Fibroblast of lung (primary cell): ENCODE measurements at regions not wholly inside any gene's neighbourhood (a gene's known extent, or its start where the extent isn't known, plus 50 kb on each side); places are given as distances from the start of the nearest gene placed in this dataset.

Experiments
- DNase-seq, 2 donors: peaks; one replicate each; pipeline versions ENCODE4 v3.0.0 to v3.0.0-alpha.2; 2010; ENCODE audit warnings: low read depth in 2 of 2
- H2AFZ ChIP-seq: 2 replicates; pipeline ENCODE4 v1.5.1; 2012; ENCODE audit warnings: low read length, control low read depth, inconsistent platforms
- H3K27ac ChIP-seq: 2 replicates; pipeline ENCODE4 v1.5.1; 2011; ENCODE audit warnings: low read length, control low read depth; ENCODE audit not compliant: insufficient read depth
- H3K27me3 ChIP-seq: 2 replicates; pipeline ENCODE4 v1.5.1; 2011; ENCODE audit warnings: mild to moderate bottlenecking, low read length; ENCODE audit not compliant: control insufficient read depth, insufficient read depth
- H3K36me3 ChIP-seq: 2 replicates; pipeline ENCODE4 v1.5.1; 2011; ENCODE audit warnings: low read length; ENCODE audit not compliant: control insufficient read depth, insufficient read depth
- H3K4me1 ChIP-seq: 2 replicates; pipeline ENCODE4 v1.5.1; 2011; ENCODE audit warnings: low read length; ENCODE audit not compliant: control insufficient read depth, insufficient read depth; ENCODE audit errors: extremely low read depth
- H3K4me2 ChIP-seq: 2 replicates; pipeline ENCODE4 v1.5.1; 2011; ENCODE audit warnings: low read length, control low read depth; ENCODE audit not compliant: insufficient read depth; ENCODE audit errors: extremely low read depth
- H3K4me3 ChIP-seq, 4 experiments: fragments of 200-600 bp in 1 of 4; sonication (generic) in 1 of 4; replicated peaks in 1 of 4; 2 replicates each; pipeline ENCODE4 v1.5.1; 2011 to 2016; ENCODE audit warnings: low read length in 4 of 4, low read depth in 3 of 4, mild to moderate bottlenecking in 3 of 4, control low read depth in 2 of 4, inconsistent platforms in 1 of 4, mixed read lengths in 1 of 4; ENCODE audit not compliant: insufficient read depth in 1 of 4; ENCODE audit errors: control extremely low read depth in 1 of 4
- H3K79me2 ChIP-seq: 2 replicates; pipeline ENCODE4 v1.5.1; 2012; ENCODE audit warnings: mild to moderate bottlenecking, low read length, inconsistent platforms; ENCODE audit not compliant: control insufficient read depth, insufficient read depth
- H3K9ac ChIP-seq: 2 replicates; pipeline ENCODE4 v1.5.1; 2011; ENCODE audit warnings: mild to moderate bottlenecking, low read length, control low read depth; ENCODE audit not compliant: insufficient read depth
- H3K9me3 ChIP-seq: 2 replicates; pipeline ENCODE4 v1.5.1; 2012; ENCODE audit warnings: low read depth, low read length; ENCODE audit not compliant: control insufficient read depth, insufficient read depth
- H4K20me1 ChIP-seq: 2 replicates; pipeline ENCODE4 v1.5.1; 2011; ENCODE audit warnings: low read length; ENCODE audit not compliant: control insufficient read depth, insufficient read depth; ENCODE audit errors: extremely low read depth
- EZH2 ChIP-seq: IDR thresholded peaks from 2 replicates; pipeline ENCODE4 v1.5.1; 2012; ENCODE audit warnings: low read length, control low read depth, mild to moderate bottlenecking; ENCODE audit errors: missing control alignments
- TF ChIP-seq, protein P1 (sequence below), 2 donors: IDR thresholded peaks in 1 of 2; conservative IDR thresholded peaks in 1 of 2; 1 replicate in 1 of 2; 2 replicates in 1 of 2; pipeline ENCODE4 v1.5.1; 2011 to 2012; ENCODE audit warnings: low read length in 2 of 2, control low read depth in 1 of 2, inconsistent platforms in 1 of 2, low read depth in 1 of 2, mild to moderate bottlenecking in 1 of 2

DNA sequence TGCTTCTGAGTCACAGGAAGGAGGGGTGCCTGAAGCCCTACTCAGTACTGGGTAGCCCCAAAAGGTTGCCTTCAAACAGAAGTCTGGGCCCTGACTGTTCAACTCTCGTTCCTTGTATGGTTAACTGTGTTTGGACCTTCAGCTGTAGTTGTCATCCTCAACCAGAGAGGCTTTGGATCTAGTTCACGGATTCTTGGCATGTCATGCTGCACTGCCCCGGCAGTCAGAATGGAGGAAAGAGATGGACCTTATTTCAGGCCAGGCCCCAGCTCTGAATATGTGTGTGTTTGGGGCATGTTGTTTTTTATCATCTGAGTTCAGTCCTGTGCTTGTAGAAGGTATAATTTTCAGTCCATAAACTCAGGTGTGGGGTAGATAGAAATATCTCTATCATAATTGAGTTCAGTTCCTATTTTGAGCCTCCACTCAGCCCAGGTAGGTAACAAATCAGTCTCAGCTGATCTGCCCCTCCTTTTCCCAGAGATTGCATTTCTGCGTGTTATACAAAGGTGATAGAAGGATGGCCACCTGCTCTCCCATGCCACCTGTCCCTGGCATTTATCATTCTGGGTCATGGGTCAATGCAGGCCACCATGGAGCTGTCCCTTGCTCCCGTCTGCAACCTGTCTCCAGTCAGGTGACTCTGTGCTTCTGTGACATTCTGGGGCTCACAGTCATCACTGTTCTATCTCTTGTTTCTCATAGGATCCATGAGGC is 127.5 kb upstream of the CPEB4 start:
- no peaks in the 10 kb centered on the region for H3K36me3 ChIP-seq
- peaks cover 11% of the 10 kb centered on the region for H3K27me3 ChIP-seq
- no peak overlapping the region for H3K4me3 ChIP-seq
- TF ChIP-seq EZH2 = no peak
- TF ChIP-seq, protein P1, sequence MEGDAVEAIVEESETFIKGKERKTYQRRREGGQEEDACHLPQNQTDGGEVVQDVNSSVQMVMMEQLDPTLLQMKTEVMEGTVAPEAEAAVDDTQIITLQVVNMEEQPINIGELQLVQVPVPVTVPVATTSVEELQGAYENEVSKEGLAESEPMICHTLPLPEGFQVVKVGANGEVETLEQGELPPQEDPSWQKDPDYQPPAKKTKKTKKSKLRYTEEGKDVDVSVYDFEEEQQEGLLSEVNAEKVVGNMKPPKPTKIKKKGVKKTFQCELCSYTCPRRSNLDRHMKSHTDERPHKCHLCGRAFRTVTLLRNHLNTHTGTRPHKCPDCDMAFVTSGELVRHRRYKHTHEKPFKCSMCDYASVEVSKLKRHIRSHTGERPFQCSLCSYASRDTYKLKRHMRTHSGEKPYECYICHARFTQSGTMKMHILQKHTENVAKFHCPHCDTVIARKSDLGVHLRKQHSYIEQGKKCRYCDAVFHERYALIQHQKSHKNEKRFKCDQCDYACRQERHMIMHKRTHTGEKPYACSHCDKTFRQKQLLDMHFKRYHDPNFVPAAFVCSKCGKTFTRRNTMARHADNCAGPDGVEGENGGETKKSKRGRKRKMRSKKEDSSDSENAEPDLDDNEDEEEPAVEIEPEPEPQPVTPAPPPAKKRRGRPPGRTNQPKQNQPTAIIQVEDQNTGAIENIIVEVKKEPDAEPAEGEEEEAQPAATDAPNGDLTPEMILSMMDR (conservative IDR thresholded peaks at IDR 0.05 in 1 of 2, IDR thresholded peaks at IDR 0.05 in 1 of 2; ENCODE audit: low read depth in 1 of 2, low read length in 2 of 2) = no peak
- no peaks in the 10 kb centered on the region for H4K20me1 ChIP-seq
- no peaks in the 10 kb centered on the region for H3K9me3 ChIP-seq
- no peak overlapping the region for H3K4me2 ChIP-seq
- no peak for DNase-seq
- H2AFZ ChIP-seq = no peak overlapping the region
- H3K79me2 ChIP-seq = no peaks in the 10 kb centered on the region
- no peak overlapping the region for H3K27ac ChIP-seq
- H3K4me1 ChIP-seq = peaks cover 5% of the 10 kb centered on the region
- H3K9ac ChIP-seq = no peak overlapping the region

DNA sequence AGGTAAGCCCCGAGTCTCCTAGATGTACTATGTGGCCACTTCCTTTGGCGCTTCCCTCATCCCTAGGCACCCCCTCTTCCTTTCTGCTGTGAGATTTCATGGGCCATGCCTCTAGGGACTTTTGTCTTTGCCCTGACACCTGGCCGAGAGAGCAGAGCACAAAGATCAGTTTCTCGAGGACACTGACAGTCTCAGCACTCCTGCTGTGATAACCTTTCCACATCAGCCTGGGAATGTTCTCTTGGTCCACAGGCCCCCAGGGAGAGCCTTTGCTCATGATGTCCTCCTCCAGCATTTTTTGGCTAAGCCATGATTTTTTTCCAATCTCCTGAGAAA is 127.0 kb upstream of the CPEB4 start:
- no peak overlapping the region for H3K9ac ChIP-seq
- H2AFZ ChIP-seq = no peak overlapping the region
- H3K4me1 ChIP-seq = peaks cover 5% of the 10 kb centered on the region
- no peaks in the 10 kb centered on the region for H3K9me3 ChIP-seq
- H3K27me3 ChIP-seq = peaks cover 11% of the 10 kb centered on the region
- no peaks in the 10 kb centered on the region for H3K36me3 ChIP-seq
- H4K20me1 ChIP-seq = no peaks in the 10 kb centered on the region
- no peak overlapping the region for H3K27ac ChIP-seq
- TF ChIP-seq, protein P1 (conservative IDR thresholded peaks at IDR 0.05 in 1 of 2, IDR thresholded peaks at IDR 0.05 in 1 of 2; ENCODE audit: low read depth in 1 of 2, low read length in 2 of 2) = no peak
- no peak for TF ChIP-seq EZH2
- H3K4me2 ChIP-seq = no peak overlapping the region
- no peak for DNase-seq
- H3K79me2 ChIP-seq = no peaks in the 10 kb centered on the region
- no peak overlapping the region for H3K4me3 ChIP-seq

DNA sequence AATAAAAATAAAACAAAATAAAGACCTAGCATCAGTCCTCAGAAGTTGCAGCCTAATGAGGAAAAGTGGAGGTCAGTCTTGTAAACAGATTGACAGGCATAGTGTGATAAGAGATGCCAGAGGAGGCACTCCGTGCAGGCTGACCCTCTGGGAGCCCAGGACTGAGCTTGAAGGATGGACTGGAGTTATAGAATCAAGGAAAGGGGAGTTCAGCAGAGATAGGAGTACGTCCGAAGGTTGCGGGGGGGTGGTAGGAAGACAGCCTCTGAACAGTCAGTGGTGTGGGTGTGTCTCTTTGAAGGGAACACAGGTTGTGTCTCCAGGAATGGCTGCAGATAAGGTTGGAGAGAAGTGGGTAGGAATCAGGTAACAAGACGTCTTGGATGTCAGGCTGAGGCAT is 126.1 kb upstream of the CPEB4 start:
- Histone ChIP-seq H3K4me2 (no peak overlapping the region), H3K9me3 (no peaks in the 10 kb centered on the region), H3K4me1 (peaks cover 5% of the 10 kb centered on the region), H3K27me3 (peaks cover 11% of the 10 kb centered on the region), H2AFZ (no peak overlapping the region), H3K36me3 (no peaks in the 10 kb centered on the region), H3K4me3 (no peak overlapping the region), H3K9ac (no peak overlapping the region), H3K27ac (no peak overlapping the region), H4K20me1 (no peaks in the 10 kb centered on the region), H3K79me2 (no peaks in the 10 kb centered on the region)
- TF ChIP-seq, protein P1 (conservative IDR thresholded peaks at IDR 0.05 in 1 of 2, IDR thresholded peaks at IDR 0.05 in 1 of 2; ENCODE audit: low read depth in 1 of 2, low read length in 2 of 2) = no peak
- no peak for TF ChIP-seq EZH2
- no peak for DNase-seq
